NCI-H82 treated with DMSO at 0.1 percent for 48 hours (cell line): ENCODE measurements at regions not wholly inside any gene's neighbourhood (a gene's known extent, or its start where the extent isn't known, plus 50 kb on each side); places are given as distances from the start of the nearest gene placed in this dataset.
"Not testable (repeated sequence)": the region's sequence is repeated elsewhere in the genome, so short reads cannot be mapped to it uniquely, and the experiment has no call there.

Source experiments
- DNase-seq: peaks from one replicate; lab custom pipeline; 2025; ENCODE audit not compliant: unreplicated experiment; lab: John Stamatoyannopoulos, UW

DNA sequence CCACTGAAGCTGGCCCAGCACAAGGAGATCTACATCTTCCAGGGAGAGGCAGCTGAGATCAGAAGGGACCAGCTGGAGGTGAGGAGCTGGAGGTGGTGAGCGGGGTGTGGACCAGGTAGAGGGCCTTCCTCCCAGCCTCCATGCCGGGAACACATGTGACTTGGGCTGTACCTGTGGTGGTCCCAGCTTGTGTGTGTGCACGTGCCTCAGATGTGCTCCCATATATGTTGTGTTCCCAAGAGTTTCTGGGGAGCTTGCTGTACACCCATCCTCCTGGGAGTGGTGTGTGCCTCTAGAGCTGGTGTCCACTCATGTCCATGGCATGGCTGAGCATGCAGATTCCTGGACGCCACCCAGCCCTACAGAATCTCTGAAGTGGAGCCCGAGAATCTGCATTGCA, 183.7 kb upstream of the AKAP13 start:
- DNase-seq: not testable (repeated sequence)

DNA sequence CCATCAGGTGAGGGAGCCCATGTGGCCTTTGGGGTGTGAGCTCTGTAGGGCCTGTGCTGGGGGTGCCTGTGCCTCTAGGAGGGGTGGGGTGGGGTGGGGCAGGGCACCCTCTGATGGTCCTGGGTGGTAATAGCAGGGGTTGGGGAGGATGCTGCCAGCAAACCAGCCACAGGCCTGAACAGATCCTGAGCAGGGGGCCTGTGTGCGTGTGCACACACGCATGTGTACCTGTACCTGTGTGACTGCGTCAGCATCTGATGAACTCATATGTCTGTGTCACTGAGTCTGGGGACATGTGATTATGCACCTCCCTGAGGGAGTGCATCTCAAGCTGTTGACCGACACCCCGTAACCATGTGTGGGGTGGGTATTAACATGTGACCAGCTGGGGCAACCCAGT, 182.8 kb upstream of the AKAP13 start:
- DNase-seq: not testable (repeated sequence)

DNA sequence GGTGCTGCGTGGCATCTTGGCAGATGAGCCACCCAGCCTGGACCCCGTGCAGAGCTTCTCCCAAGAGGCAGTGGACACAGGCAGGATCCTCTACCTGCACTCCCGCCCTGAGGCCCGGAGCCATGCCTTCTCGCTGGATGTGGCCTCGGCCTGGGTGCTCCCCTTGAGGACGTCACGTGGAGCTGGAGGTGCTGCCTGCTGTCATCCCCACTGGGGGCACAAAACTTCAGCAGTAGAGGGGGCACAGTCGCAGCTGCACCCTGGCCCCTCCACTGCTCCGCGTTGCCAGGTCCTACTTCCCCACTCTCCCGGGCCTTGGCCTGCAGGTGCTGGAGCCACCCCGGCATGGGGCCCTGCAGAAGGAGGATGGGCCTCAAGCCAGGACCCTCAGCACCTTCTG, 182.0 kb upstream of the AKAP13 start:
- not testable (repeated sequence) for DNase-seq

DNA sequence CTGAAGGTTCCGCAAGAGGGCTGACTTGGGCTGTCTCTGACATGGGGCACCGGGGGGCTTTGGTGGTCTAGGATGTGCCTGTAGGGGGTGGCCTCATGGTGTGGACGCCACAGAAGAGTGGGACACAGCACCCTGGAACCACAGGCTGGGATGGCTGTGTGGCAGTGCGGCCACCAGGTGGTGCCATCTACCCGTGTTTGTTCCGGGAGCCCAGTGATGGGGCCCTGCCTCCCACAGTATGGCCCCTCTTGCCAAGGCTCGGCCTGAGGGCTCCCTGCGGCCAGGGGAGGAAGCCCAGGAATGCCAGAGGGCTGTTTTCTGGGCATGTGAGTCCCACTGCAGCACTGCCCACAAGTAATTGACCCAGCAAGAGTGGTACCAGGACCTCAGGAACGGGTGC, 180.2 kb upstream of the AKAP13 start:
- DNase-seq: not testable (repeated sequence)

DNA sequence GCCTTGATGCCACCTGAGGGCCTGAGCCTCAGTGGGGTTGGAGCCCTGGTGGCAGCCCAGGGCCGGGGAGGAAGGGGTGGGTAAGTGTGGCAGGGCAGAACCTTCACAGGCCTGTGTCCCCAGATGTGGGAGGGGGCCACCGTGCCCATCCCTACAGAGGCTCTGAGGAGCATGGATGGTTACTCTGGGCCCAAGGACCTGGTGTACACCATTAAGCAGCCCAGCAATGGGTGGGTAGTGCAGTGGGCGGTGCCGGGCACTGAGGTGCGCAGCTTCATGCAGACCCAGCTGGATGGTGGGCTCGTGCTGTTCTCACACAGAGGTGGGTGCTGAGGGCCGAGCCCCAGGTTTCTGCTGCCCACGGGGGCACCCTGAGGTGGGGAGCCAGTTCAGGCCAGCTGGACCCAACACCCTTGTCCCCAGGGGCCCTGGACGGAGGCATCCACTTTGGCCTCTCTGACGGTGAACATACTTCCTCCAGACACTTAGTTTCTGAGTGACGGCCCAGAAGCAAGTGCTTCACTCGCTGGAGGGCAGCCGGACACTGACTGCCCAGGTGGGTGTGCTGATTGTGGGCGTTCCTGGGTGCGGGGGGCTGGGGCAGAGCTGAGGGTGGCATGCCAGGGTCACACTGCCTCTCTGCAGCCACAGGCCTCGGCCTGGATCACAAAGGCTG, 179.1 kb upstream of the AKAP13 start:
- DNase-seq: not testable (repeated sequence)

DNA sequence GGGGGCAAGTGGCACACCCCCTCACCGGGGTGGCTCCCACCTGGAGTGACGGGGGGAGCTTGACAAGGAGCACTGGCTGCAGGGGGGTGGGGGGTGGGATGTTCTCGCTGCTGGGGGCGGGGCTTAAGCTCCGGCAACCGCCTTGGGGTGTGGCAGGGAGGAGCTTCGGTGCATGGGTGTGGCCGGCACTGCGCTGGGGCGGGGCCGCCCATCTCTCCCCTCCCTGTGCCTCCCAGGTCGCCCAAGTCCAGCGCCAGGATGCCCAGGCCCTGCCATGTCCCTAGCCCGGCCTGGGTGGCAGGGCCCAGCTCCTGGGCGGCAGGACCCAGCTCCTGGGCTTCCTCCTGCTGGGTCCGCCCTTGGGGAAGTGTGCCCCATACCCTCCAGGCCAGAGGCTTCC, 175.9 kb upstream of the AKAP13 start:
- DNase-seq: not testable (repeated sequence)

DNA sequence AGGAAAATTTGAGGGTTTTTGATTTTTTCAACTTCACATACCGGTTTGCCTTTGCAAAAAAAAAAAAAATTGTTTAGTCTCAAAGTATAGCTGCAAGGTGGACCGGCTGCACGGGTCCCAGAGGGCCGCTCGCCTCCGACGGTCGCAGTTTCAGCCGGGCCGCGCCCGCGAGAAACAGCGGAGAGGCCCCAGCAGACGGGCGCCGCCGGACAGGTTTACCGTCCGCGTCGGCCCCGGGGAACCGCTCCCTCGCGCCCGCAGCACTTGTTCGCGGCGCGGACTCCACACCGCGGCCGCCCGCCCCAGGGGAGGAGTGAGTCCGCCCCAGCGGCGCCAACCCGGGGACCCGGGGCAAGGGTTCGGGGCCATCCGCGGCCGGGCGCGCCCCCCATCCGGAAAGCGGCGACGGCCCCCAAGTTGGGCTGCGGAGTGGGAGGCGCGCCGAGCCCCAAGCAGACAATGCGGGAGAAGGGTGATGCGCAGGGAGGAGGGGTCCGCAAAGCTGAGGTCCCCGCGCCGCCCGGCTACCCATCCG, 146.5 kb upstream of the AKAP13 start:
- DNase-seq: not testable (repeated sequence)

DNA sequence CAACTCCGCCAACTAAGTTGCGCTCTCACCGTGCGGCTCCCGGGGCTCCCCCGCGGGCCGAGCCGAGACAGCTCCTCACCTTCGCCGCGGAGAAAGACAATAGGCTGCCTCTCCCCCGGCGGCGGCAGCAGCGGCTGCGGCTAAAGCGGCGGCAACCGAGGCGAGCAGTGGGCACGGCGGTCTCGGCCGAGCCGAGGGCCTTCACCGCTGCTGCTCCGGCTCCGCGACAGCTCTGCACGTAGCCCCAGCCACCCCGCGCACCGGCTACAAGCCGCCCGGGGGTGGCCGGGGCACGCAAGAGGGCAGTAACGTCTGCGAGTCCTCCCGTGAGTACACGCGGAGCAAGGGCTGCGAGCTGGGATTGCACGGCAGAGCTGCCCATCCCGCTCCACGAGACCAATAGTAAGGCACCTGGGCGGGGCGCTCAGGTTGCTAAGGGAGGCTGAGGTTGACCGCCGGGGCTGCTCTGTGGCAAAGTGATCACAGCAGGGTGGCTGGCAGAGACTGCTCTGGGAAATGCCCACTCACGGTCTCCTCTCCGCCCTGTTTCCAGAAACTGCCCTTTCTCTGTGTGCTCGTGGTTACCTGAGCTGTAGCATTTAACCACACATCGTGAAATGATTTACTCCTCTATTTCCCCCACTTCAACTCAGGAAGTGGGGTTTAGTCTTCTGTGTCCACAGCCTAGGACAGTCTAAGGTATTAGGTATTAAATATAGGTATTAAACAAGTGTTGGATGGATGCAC, 145.8 kb upstream of the AKAP13 start:
- not testable (repeated sequence) for DNase-seq

DNA sequence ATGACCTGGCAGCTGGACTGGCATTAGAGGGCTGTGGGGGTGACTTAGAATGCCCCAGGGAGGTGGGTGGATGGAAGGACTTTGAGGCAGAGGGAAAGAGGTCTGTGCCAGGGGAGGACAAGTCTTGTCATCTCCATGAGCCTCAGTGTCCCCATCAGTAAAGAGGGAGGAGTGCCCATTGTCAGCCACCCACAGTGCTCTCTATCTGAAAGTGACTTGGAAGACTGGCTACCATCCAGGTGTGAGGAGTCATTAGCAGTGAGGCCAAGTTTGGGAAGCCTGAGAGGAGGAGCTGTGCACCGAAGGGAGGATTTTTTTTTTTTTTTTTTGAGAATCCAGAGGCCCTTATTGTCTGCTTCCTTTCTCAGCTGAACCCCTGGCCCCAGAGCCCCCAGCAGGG, 136.3 kb upstream of the AKAP13 start:
- DNase-seq: not testable (repeated sequence)

DNA sequence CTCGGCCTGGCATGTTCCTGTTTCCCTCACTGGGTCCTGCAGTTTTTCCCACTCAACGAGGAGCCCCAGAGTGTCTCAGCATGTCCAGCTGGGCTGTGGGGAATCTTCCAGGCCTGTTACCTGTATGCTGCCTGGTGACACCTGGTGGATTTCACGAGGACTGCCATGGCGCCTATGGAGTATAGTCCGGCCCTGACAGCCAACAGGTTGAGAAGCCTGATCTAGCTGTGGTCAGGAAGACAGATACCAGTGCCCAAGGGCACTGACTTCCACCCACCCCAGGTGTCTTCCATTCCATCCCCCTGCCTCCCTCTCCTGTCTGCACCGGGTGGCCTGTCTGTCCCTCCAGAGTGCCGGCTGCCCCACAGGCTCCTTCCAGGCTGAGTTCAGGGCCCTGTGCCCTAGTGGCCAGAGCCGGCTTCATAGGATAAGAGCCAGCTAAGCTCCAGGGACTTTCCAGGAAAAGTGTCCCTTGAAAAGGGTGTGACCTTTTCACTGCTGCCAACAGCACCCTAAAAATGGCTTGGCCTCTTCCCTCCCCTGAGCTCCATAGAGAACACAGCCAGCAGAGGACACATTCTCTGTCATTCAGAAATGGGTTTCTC, 129.4 kb upstream of the AKAP13 start:
- not testable (repeated sequence) for DNase-seq

DNA sequence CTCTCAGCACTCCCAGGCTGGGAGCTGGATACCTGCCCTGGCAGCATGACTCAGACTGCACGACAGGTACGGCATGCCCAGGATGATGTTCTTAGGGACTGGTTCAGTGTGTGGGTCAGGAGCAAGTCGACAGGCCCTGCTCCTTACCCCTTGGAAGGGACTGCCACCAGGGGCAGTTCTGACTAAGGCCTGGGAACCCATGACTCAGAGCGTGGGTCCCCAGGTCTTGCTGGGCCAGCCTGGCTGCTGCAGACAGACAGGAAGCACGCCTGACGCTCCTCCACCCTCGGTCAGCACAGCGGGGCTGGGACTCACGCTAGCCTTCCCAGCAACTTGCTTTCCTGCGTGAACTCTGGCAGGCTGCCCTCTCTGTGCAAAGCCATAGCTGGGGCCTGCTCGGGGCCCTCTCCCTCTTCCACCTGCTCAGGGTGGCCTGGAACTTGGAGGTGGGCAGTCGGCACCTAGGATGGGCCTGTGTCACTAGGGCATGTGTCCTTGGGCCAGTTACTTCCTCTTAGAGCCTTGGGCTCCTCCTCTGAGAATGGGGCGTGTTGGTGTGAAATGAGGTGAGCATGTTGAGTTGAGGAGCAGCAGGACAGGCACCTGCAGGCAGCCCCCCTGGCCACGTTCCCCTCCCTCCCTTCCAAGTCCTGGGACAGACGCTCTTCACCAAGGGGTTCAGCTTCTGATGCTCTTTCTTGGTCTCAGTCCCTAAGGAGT, 127.0 kb upstream of the AKAP13 start:
- DNase-seq: not testable (repeated sequence)

DNA sequence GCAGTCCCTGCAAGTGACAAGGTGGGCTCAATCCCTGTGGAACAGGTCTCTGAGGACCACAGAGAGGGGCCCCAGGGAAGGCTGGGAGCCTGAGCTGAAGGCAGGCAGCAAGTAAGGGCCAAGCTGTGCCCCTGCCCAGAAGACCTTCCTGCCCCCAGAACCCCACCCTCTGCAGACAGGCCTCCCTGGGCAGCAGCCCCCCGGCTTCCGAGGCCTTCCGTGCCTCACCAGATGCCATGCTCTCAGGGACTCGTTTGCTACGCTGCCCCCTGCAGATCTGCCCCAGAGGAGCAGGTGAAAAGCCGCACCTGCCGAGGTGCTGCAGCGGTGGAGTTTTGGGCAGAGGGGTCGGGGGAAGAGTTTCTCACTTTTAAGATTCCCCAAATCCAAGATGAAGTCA, 125.4 kb upstream of the AKAP13 start:
- not testable (repeated sequence) for DNase-seq

DNA sequence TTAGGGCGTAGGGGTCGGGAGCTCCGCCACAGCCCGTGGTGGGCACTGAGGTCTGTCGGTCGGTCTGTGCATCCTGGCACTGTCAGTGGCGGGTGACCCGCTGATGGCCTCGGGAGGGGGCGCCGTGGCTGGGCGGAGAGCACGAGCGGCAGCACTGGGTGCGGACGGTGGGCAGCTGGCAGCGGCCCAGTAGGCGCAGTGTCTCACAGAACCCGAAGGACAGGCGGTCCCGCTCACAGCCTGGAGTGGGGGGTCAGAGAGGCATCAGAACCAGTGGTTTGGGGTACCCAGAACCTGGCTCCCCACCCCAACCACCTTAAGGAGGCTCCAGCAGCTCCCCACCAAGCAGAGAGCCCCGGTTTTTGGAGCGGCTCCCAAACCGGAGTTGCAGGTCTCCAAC, 124.9 kb upstream of the AKAP13 start:
- DNase-seq: not testable (repeated sequence)

DNA sequence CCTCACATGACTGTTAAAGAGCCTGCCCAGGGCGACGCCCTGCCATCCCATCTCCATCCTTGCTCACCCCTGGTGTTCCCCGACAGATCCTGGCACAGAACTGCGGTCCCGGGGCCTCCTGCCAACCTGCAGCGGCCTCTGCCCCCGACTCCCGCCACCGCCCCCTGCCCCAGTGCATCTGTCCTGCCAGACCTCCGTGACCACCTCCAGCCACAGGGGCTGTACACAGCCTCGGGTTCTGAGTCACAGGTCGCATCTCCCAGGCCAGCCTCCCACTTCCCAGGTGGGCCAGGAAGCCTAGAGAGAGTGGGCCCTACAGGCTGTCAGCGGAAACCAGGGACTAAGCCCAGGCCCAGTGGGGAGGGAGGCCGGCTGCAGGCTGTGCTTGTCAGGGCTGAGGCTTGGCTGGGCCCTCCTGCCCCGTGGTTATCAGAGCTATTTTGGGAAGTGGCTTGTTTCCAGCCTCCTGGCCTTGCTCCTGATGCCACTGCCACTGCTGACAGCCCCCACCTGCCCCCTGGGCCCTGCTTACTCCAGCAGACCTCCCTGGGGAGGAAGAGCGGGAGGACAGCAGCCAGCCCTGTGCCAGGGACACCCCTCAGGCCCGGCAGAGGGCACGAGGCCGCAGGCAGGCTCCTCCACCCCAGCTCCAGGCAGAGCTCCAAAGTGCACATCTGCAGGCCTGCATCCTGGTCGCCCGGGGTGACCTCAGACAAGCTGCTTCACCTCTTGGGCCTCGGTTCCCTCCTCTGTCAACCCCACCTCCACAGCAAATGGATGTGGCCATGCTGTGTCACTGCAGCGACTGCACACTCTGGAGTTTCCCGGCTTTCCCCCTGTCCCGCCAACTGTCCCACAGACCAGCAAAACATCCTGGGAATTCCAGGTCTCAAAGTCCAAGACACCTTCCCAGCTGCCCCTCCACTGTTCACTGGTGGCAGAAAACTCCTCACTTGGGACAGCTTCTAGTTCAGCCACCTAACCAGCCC, 124.1 kb upstream of the AKAP13 start:
- DNase-seq: not testable (repeated sequence)

DNA sequence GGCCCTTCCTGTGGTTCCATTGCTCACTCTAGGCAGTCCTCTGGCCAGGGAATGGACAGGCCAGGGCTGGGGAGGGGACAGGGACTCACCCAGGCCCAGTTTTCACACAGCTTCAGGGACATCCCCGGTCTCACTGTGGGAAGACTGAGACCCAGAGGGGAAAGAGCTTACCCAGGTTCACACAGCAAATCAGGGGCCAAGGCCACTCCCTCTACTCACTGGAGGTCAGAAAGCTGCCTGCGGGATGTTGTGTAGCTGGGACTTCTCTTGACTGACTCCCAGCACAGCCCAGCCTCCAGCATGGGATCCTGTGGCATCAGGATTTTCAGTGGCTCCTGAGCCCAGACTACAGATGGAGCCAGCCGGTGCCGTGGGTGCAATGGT, 122.3 kb upstream of the AKAP13 start:
- DNase-seq: not testable (repeated sequence)

DNA sequence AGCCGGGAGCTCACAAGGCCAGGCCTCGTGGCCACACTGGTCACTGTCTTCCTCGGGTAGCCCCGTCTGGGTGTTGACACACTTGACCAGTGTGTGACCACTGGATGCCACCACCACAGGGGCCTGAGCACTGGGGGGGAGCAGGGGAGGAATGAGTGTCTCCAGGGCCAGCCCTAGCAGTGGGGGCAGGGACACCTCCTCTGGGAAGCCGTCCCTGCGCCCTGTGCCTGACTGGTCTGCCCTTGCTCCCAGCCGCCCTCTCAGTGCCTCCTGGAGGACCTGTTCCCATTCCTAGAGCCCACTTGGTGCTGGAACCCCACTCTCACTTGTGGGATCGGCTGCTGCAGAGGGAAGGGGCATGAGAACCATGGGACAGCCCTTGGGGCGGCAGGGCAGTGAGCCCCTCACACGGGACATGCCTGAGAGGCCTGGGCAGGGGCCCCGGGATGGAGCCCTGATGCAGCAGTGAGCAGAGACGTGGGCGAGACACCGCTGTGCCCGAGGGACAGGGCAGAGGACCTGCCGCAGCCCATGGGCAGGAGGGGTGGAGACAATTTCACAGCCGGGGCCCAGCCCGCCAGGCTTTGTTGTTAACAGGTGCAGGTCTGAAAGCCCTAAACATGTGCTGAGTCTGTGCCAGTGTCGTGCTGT, 121.7 kb upstream of the AKAP13 start:
- DNase-seq: not testable (repeated sequence)

DNA sequence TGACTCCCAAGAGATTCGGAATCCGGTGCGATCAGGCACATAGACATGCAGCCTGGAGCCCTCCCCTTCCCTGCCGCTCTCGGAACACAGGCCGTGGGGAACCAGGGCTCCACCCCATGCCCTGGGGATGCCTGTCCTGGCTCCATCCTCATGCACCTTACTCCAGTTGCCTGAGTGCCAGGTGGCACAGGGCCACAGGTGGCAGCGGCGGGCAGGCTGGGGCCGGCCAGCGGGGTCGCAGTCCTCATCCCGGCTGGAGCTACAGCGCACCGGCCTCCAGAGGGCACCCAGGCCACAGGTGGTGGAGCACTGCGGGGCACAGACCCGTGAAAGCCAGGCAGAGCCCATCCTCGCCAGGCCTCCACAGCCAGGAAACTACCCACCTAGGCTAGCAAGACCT, 119.9 kb upstream of the AKAP13 start:
- DNase-seq: not testable (repeated sequence)

DNA sequence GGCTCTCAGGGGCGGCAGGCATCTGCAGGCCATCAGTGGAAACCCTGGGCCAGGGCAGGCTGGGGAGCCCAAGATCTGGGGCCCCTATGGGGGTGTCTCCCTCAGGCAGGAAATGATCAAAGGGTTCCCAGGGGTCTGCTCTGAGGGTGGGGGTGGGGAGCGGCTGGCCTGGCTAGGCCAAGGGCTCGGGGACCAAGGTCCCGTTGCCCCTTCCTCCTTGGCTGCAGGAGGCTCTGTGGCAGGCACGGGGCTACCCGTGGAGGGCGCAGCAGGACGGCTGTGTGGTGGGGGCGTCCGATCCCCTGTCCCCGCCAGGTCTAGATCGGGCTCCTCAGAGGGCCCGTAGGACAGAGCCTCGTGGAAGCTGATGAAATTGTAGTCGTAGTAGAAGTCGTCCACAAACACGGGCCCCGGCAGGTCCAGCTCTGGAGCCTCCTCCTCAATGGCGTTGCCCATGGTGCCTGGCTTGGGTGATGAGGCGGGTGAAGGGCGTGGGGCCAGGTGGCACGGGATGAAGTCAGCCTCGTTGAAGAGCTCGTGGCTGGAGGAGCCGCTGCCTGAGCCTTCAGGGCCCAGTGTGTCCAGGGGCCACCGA, 117.8 kb upstream of the AKAP13 start:
- DNase-seq: not testable (repeated sequence)

DNA sequence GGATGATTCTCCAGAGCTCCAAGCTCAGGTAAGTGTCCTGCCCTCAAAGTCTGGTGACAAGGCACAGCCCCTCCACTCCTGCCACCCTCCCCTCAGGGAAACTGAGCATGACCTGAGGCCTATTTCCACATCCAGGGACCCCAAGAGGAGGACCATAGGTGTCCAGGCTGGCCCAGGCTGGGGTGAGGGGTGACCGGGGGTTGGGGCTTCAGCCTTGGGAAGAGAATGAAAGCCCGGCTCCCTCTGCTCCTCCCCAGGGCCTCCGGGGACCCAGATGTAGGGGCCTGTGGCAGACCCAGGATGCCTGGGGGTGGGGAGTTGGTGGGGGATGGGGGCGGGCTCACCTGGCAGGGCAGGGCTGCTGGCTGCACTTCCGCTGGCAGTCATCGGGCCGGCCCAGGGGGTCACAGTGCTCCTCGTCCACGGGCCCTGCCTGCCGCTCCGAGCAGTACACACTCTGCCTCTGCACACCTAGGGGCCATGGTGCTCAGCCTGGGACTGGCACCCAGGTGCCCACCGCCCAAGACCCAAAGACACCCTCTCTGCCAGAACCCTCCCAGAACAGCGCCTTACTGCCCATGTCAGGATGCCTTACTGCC, 116.5 kb upstream of the AKAP13 start:
- not testable (repeated sequence) for DNase-seq
